ENCODE measurements at regions not wholly inside any gene's neighbourhood (a gene's known extent, or its start where the extent isn't known, plus 50 kb on each side); places are given as distances from the start of the nearest gene placed in this dataset.
A peak's percentile ranks its signal among the peaks of the same experiment; 100 is the strongest.
"Not testable (repeated sequence)": the region's sequence is repeated elsewhere in the genome, so short reads cannot be mapped to it uniquely, and the experiment has no call there.

GRCh38 chr14:101259748-101260147 lies 301.5 kb upstream of the DIO3 start:
- Histone ChIP-seq H3K27ac (no peak overlapping the region), H3K4me2 (no peak overlapping the region), H3K4me3 (no peak overlapping the region), H3K4me1 (no peaks in the 10 kb centered on the region), H3K36me3 (no peaks in the 10 kb centered on the region), H3K9ac (no peak overlapping the region), H4K20me1 (no peaks in the 10 kb centered on the region), H3K9me3 (peaks cover 5% of the 10 kb centered on the region; the same call in 1 of the 2 replicates), H3K27me3 (no peaks in the 10 kb centered on the region)
- TF ChIP-seq Cebpa-rat (IDR thresholded peaks at IDR 0.05) = no peak

DNA sequence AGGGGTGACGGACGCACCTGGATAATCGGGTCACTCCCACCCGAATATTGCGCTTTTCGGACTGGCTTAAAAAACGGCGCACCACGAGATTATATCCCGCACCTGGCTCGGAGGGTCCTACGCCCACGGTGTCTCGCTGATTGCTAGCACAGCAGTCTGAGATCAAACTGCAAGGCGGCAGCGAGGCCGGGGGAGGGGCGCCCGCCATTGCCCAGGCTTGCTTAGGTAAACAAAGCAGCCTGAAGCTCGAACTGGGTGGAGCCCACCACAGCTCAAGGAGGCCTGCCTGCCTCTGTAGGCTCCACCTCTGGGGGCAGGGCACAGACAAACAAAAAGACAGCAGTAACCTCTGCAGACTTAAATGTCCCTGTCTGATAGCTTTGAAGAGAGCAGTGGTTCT lies 294.9 kb upstream of the DIO3 start:
- not testable (repeated sequence) for H3K27ac ChIP-seq, H3K36me3 ChIP-seq, H3K9me3 ChIP-seq, H3K4me3 ChIP-seq, H3K4me2 ChIP-seq, H3K4me1 ChIP-seq, H3K9ac ChIP-seq, H4K20me1 ChIP-seq, H3K27me3 ChIP-seq

GRCh38 chr14:101273091-101273490 lies 288.2 kb upstream of the DIO3 start:
- no peak for TF ChIP-seq Cebpa-rat (IDR thresholded peaks at IDR 0.05)
- no peaks in the 10 kb centered on the region for H3K4me1 ChIP-seq
- H3K9me3 ChIP-seq = no peaks in the 10 kb centered on the region
- no peak overlapping the region for H3K4me2 ChIP-seq
- no peak overlapping the region for H3K9ac ChIP-seq
- no peaks in the 10 kb centered on the region for H3K36me3 ChIP-seq
- H4K20me1 ChIP-seq = no peaks in the 10 kb centered on the region
- H3K27ac ChIP-seq = no peak overlapping the region
- no peak overlapping the region for H3K4me3 ChIP-seq
- no peaks in the 10 kb centered on the region for H3K27me3 ChIP-seq

DNA sequence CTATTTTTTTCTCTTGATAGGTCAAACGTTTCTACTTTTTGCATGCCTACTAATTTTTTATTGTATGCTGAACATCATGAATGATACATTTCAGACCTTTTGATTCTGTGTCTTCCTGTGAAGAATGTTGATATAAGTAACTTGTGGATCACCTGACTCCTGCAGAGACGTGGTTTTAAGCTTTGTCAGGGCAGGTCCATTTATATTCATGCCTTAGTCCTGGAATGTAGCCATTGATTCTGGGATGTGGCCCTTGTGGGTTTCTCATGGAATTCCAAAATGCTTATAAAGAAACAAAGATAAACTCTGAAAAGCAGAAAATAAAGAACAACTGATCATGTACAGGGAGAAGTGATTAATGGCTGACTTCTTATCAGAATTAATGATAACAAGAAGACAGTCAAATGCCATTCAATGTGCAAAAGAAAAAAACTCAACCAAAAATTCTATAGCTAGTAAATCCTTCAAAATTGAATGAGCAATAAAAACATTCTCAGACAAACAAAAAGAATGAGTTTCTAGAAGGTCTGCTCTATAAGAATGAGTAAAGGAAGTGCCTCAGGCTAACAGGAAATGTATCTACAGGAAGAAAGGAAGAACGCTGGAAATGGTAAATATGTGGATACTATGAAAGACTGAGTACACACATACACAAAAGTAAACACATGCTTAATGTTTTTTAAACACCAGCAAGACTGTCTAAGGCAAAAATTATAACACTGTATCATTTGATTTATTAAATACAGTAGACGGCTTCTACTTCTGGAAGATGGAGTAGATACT lies 284.8 kb upstream of the DIO3 start:
- TF ChIP-seq Cebpa-rat (IDR thresholded peaks at IDR 0.05) = no peak
- H3K4me2 ChIP-seq = no peak overlapping the region
- no peaks in the 10 kb centered on the region for H3K36me3 ChIP-seq
- no peaks in the 10 kb centered on the region for H3K27me3 ChIP-seq
- H3K4me1 ChIP-seq = no peaks in the 10 kb centered on the region
- no peak overlapping the region for H3K27ac ChIP-seq
- no peak overlapping the region for H3K9ac ChIP-seq
- H4K20me1 ChIP-seq = no peaks in the 10 kb centered on the region
- no peak overlapping the region for H3K4me3 ChIP-seq
- no peaks in the 10 kb centered on the region for H3K9me3 ChIP-seq

- no peak for TF ChIP-seq Cebpa-rat (IDR thresholded peaks at IDR 0.05)
- Histone ChIP-seq H3K27ac (no peak overlapping the region), H4K20me1 (no peaks in the 10 kb centered on the region), H3K4me1 (peaks cover 31% of the 10 kb centered on the region), H3K4me2 (no peak overlapping the region), H3K9me3 (no peaks in the 10 kb centered on the region), H3K36me3 (no peaks in the 10 kb centered on the region), H3K9ac (no peak overlapping the region), H3K27me3 (no peaks in the 10 kb centered on the region; the same call in 1 of the 2 replicates), H3K4me3 (no peak overlapping the region)
These were observed 278.9 kb upstream of the DIO3 start for GRCh38 chr14:101282418-101282817.

DNA sequence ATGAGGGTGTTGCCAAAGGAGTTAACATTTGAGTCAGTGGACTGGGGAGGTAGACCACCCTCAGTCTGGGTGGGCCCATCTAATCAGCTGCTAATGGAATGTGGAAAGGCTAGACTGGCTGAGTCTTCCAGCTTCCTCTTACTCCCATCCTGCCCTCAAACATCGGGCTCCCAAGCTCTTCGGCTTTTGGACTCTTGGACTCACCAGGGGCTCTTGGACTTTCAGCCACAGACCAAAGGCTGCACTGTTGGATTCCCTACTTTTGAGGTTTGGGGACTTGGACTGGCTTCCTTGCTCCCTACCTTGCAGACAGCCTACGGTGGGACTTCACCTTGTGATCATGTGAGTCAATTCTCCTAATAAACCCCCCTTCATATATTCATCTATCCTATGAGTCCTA lies 276.6 kb upstream of the DIO3 start:
- Histone ChIP-seq H3K27me3 (peaks cover 6% of the 10 kb centered on the region; the same call in 1 of the 2 replicates), H3K9me3 (no peaks in the 10 kb centered on the region), H3K4me3 (no peak overlapping the region), H3K27ac (no peak overlapping the region), H3K4me2 (peak overlapping the region; percentile 90), H4K20me1 (no peaks in the 10 kb centered on the region), H3K4me1 (peaks cover 46% of the 10 kb centered on the region), H3K36me3 (no peaks in the 10 kb centered on the region), H3K9ac (no peak overlapping the region)
- TF ChIP-seq Cebpa-rat (IDR thresholded peaks at IDR 0.05) = no peak

DNA sequence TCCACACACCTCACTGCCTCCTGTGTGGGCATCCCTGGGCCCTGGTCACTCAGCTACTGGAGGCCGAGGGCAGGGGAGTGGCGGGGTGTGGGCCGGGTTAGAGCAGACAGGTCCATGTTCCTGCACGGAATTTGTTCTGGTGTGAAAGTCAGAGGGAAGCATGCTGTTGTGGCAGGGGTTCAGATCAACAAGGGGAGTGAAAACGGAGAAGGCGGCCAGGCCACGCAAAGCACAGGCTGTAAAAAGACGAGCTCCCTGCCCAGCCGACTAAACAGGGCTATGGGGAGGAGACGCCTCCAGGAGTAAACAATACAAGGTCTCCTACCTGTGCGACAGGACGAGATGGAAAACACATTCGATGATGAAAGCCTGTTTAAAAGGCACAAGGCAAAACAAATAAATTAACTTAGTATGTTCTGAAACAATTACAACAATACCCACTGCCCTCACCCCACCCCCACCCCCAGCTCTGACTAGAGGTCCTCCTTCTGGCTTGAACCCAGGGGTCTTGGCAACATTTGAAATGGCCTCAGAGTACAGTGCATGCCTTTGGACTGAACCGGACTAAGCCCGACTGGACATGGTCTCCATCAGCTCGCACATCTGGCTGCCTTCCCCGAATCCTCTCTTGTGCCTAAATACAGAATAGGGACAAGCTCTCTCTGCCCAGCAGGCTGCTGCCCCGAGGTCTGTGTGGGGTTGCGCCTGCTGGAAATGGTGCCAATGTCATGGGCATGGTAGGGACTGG lies 274.9 kb upstream of the DIO3 start:
- Histone ChIP-seq H3K4me3 (peak overlapping the region; percentile 43), H3K9ac (0 out of 2 replicates have a peak overlapping the region, but pooled peaks have one; percentile 40), H3K4me1 (peaks cover 46% of the 10 kb centered on the region), H3K27ac (peak overlapping the region; percentile 57; the same call in 1 of the 2 replicates), H3K4me2 (peak overlapping the region; percentile 90), H3K27me3 (peaks cover 6% of the 10 kb centered on the region; the same call in 1 of the 2 replicates), H3K9me3 (no peaks in the 10 kb centered on the region), H3K36me3 (no peaks in the 10 kb centered on the region), H4K20me1 (no peaks in the 10 kb centered on the region)
- TF ChIP-seq Cebpa-rat (IDR thresholded peaks at IDR 0.05) = no peak

DNA sequence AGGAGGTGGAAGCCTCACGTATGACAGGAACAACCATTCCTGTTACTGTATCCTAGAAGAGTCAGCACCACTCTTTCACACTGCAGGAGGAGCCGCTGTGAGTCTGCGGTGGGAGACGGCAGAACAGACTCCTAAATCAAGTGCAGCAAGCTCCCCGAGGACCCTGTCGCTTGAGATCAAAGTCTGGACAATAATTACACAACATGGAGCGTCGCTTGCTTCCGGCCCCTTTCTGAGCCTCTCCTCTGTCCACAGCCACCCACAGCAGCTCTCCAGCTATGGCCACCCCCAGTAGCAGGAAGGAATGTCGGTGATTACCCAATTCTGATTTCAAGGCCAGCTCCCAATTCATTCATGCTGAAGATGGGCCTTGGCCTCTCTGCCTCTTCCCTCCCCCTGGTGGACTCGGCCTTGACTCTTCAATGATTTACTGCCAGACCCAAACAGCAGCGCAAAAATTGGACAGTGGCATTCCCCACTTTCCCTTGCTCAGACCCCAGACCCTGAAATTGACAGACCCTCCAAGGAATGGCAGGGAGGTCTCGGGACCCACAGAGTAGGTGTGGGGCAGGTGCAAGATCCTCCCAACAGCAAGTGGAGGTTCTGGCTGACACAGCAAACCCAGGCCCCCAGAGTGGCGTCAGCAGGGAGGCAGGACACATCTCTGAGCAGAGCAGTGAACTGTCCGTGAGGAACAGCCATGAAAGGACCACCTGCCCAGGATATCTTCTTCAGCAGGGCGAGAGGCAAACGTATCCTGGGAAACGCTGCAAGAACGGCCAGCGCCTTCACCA lies 272.7 kb upstream of the DIO3 start:
- H3K9me3 ChIP-seq = no peaks in the 10 kb centered on the region
- H3K27ac ChIP-seq = no peak overlapping the region
- no peak overlapping the region for H3K9ac ChIP-seq
- H3K4me2 ChIP-seq = peak overlapping the region; percentile 90
- H3K4me1 ChIP-seq = peaks cover 46% of the 10 kb centered on the region
- peak; percentile 73 for TF ChIP-seq Cebpa-rat (IDR thresholded peaks at IDR 0.05)
- H3K4me3 ChIP-seq = no peak overlapping the region
- H4K20me1 ChIP-seq = no peaks in the 10 kb centered on the region
- no peaks in the 10 kb centered on the region for H3K36me3 ChIP-seq
- peaks cover 6% of the 10 kb centered on the region; the same call in 1 of the 2 replicates for H3K27me3 ChIP-seq

DNA sequence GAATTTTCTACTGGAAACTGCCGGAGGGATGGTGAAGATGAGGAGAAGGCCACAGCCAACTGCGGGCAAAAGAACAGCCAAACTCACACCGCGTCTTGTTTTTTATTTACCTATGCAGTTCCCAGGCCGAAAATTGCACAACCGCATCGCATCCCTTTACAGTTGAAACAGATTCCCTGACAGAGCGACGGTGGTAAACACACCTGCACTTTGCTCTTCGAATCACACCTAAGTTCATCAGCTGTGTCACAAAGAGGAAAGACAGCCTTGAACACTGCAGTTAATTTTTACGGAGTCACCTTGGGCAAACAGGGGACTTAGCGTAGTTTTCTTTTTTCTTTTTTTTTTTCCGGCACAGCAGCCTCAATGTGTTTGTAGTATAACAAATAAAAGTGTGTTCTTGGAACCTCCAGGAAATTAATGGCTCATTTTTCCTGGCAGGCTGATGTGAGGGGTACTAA lies 272.0 kb upstream of the DIO3 start:
- Histone ChIP-seq H3K9ac (no peak overlapping the region), H3K4me1 (peaks cover 46% of the 10 kb centered on the region), H4K20me1 (no peaks in the 10 kb centered on the region), H3K27me3 (peaks cover 6% of the 10 kb centered on the region; the same call in 1 of the 2 replicates), H3K4me2 (no peak overlapping the region), H3K4me3 (no peak overlapping the region), H3K36me3 (no peaks in the 10 kb centered on the region), H3K27ac (no peak overlapping the region), H3K9me3 (0 out of 2 replicates have a peak, but pooled peaks cover 2% of the 10 kb centered on the region)
- no peak for TF ChIP-seq Cebpa-rat (IDR thresholded peaks at IDR 0.05)
